Body of pancreas (tissue), 4 donors: ENCODE measurements at regions not wholly inside any gene's neighbourhood (a gene's known extent, or its start where the extent isn't known, plus 50 kb on each side); places are given as distances from the start of the nearest gene placed in this dataset.

Experiments
- POLR2A ChIP-seq, 3 donors: fragments of 450-650 bp; IDR thresholded peaks; one replicate each; pipeline ENCODE4 v1.6.1; 2016; ENCODE audit warnings: antibody characterized with exemption in 3 of 3, mild to moderate bottlenecking in 2 of 3
- TF ChIP-seq, protein P1 (sequence below), 7 experiments: fragments of 450-650 bp in 4 of 7; fragments of 200-600 bp in 3 of 7; sonication (generic) in 3 of 7; IDR thresholded peaks; one replicate each; pipeline ENCODE4 v1.5.1; 2016 to 2019; ENCODE audit warnings: antibody characterized with exemption in 7 of 7

GRCh38 chrX:45454290-45454689 is 253.6 kb upstream of the DIPK2B start:
- no peak for TF ChIP-seq POLR2A (IDR thresholded peaks at IDR 0.05)
- TF ChIP-seq, protein P1, sequence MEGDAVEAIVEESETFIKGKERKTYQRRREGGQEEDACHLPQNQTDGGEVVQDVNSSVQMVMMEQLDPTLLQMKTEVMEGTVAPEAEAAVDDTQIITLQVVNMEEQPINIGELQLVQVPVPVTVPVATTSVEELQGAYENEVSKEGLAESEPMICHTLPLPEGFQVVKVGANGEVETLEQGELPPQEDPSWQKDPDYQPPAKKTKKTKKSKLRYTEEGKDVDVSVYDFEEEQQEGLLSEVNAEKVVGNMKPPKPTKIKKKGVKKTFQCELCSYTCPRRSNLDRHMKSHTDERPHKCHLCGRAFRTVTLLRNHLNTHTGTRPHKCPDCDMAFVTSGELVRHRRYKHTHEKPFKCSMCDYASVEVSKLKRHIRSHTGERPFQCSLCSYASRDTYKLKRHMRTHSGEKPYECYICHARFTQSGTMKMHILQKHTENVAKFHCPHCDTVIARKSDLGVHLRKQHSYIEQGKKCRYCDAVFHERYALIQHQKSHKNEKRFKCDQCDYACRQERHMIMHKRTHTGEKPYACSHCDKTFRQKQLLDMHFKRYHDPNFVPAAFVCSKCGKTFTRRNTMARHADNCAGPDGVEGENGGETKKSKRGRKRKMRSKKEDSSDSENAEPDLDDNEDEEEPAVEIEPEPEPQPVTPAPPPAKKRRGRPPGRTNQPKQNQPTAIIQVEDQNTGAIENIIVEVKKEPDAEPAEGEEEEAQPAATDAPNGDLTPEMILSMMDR (IDR thresholded peaks at IDR 0.05) = no peak
